ENCODE measurements at regions not wholly inside any gene's neighbourhood (a gene's known extent, or its start where the extent isn't known, plus 50 kb on each side); places are given as distances from the start of the nearest gene placed in this dataset.

DNA sequence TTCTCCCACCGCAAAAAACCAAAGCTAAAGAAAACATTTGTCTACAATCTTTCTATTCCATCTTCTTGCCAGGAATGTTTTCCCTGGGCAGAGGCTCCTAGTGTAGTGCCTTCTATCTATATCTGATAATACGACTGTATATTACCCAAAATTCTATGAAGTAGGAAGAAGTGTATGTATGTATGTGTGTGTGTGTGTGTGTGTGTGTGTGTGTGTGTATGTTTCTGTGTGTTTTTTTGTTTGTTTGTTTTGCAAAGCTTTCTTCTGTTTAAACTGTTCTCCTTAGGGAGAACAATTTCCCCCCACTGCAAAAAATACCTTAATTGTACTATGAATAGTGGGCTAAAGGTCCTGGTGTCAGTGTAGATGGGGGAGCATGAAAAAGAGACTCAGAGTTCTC, 312.6 kb upstream of the CITED2 start:
- Mint-ChIP-seq H3K36me3 (ENCODE audit: unreplicated experiment) (no peaks in the 10 kb centered on the region), H3K27me3 (ENCODE audit: unreplicated experiment) (no peaks in the 10 kb centered on the region), H3K9me3 (ENCODE audit: unreplicated experiment) (peaks cover 3% of the 10 kb centered on the region), H3K4me3 (ENCODE audit: unreplicated experiment) (no peak overlapping the region), H3K27ac (ENCODE audit: unreplicated experiment) (no peak overlapping the region), H3K4me1 (ENCODE audit: unreplicated experiment) (peaks cover 10% of the 10 kb centered on the region)
- DNase-seq (ENCODE audit: extremely low spot score, unreplicated experiment) = no peak
- TF ChIP-seq, protein P1, sequence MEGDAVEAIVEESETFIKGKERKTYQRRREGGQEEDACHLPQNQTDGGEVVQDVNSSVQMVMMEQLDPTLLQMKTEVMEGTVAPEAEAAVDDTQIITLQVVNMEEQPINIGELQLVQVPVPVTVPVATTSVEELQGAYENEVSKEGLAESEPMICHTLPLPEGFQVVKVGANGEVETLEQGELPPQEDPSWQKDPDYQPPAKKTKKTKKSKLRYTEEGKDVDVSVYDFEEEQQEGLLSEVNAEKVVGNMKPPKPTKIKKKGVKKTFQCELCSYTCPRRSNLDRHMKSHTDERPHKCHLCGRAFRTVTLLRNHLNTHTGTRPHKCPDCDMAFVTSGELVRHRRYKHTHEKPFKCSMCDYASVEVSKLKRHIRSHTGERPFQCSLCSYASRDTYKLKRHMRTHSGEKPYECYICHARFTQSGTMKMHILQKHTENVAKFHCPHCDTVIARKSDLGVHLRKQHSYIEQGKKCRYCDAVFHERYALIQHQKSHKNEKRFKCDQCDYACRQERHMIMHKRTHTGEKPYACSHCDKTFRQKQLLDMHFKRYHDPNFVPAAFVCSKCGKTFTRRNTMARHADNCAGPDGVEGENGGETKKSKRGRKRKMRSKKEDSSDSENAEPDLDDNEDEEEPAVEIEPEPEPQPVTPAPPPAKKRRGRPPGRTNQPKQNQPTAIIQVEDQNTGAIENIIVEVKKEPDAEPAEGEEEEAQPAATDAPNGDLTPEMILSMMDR (IDR thresholded peaks at IDR 0.05) = no peak

DNA sequence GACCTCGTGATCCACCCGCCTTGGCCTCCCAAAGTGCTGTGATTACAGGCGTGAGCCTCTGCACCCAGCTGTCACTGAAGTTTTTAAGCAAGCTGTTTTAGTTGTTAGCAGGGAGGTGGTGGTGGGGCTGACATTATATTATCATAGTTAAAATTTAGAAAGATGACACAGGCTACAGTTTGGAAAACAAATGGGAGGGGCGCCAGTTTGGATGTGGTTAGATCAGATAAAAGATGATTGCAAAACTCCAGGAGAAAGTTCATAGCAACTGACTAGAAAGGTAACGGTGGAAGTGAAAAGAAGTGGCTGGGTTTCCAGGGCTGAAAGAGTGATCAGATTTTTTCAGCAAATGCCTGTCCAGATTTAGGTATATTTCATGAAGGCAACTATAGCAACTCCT, 311.9 kb upstream of the CITED2 start:
- Mint-ChIP-seq H3K36me3 (ENCODE audit: unreplicated experiment) (no peaks in the 10 kb centered on the region), H3K9me3 (ENCODE audit: unreplicated experiment) (peaks cover under 1% of the 10 kb centered on the region), H3K4me1 (ENCODE audit: unreplicated experiment) (peaks cover 10% of the 10 kb centered on the region), H3K27me3 (ENCODE audit: unreplicated experiment) (no peaks in the 10 kb centered on the region), H3K27ac (ENCODE audit: unreplicated experiment) (no peak overlapping the region), H3K4me3 (ENCODE audit: unreplicated experiment) (no peak overlapping the region)
- TF ChIP-seq, protein P1 (IDR thresholded peaks at IDR 0.05) = no peak
- DNase-seq (ENCODE audit: extremely low spot score, unreplicated experiment) = no peak

DNA sequence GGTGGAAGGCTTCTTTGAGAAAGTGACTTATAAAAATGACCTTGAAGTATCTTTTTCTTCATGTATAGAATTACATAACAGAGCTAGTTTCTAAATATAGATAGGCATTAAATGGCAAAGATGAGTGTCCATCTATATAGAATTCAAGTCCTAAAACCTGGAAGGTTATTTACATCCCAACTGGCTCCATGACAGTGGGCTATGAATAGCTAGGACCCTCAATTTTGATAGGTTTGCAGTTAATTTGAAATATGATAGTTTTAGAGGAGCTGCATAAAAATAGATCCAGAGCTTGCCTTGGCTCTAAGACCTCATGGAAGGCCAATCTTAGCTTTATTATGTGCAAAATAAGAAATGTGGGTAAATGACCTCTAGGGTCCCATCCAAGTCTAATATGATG, 310.6 kb upstream of the CITED2 start:
- DNase-seq (ENCODE audit: extremely low spot score, unreplicated experiment) = no peak
- no peak overlapping the region for H3K27ac Mint-ChIP-seq (ENCODE audit: unreplicated experiment)
- H3K4me3 Mint-ChIP-seq (ENCODE audit: unreplicated experiment) = no peak overlapping the region
- H3K27me3 Mint-ChIP-seq (ENCODE audit: unreplicated experiment) = no peaks in the 10 kb centered on the region
- no peaks in the 10 kb centered on the region for H3K36me3 Mint-ChIP-seq (ENCODE audit: unreplicated experiment)
- TF ChIP-seq, protein P1 (IDR thresholded peaks at IDR 0.05) = no peak
- H3K9me3 Mint-ChIP-seq (ENCODE audit: unreplicated experiment) = no peaks in the 10 kb centered on the region
- H3K4me1 Mint-ChIP-seq (ENCODE audit: unreplicated experiment) = peaks cover 21% of the 10 kb centered on the region

DNA sequence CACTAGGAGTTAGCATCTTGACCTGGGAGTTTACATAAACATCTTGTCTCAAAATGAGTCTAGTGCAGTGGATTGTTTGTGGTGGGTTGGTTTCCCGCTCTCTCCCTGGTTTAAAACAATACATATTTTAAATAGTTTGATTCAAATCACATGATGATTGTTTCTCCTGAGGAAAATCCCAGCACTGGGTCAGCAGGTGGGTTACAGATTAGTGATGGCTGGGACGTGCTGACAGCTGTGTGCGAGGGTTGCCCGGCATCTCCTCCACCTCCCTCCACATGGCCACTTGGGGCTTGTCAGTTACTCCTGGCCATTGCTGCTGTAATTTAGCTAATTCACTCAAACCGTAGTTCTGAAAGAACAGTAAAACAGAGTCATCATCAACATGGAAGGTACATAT, 306.4 kb upstream of the CITED2 start:
- Mint-ChIP-seq H3K9me3 (ENCODE audit: unreplicated experiment) (no peaks in the 10 kb centered on the region), H3K27ac (ENCODE audit: unreplicated experiment) (peak overlapping the region; percentile 31)

DNA sequence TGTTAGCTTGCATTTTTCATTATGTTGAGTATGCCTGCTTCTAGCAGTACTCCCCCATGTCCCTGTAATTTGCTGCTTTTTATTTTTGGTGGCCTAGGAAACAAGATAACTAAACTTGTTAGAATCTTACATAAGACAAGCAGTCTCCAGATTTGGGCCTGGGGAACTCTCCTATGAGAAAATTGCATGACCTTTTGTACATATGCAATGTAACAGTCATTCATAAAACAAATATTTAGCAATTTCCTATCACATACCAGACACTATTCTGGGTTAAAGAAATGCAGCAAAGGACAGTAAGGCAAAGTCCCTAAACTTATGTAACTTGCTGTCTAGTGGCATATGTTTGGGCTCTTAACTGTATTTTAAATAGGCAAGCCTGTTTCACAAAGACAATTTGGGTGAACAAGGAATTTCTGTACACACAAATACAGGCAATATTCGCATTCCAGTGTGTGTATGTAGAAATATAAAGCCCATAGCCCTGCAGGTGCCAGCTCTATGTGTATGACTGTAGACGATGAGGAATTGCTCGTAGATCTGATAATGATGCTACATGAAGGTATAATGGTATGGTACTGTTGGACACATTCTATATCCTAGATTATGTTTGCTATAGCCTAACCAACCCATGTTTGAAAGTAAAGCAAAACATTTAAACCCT, 305.2 kb upstream of the CITED2 start:
- H3K27me3 Mint-ChIP-seq (ENCODE audit: unreplicated experiment) = no peaks in the 10 kb centered on the region
- TF ChIP-seq, protein P1 (IDR thresholded peaks at IDR 0.05) = no peak
- DNase-seq (ENCODE audit: extremely low spot score, unreplicated experiment) = no peak
- no peaks in the 10 kb centered on the region for H3K36me3 Mint-ChIP-seq (ENCODE audit: unreplicated experiment)
- H3K4me3 Mint-ChIP-seq (ENCODE audit: unreplicated experiment) = no peak overlapping the region
- H3K9me3 Mint-ChIP-seq (ENCODE audit: unreplicated experiment) = no peaks in the 10 kb centered on the region
- H3K4me1 Mint-ChIP-seq (ENCODE audit: unreplicated experiment) = peaks cover 25% of the 10 kb centered on the region
- H3K27ac Mint-ChIP-seq (ENCODE audit: unreplicated experiment) = peak overlapping the region; percentile 61

More for the DNA sequence above, 306.4 kb upstream of the CITED2 start:
- no peak for DNase-seq (ENCODE audit: extremely low spot score, unreplicated experiment)
- no peaks in the 10 kb centered on the region for H3K36me3 Mint-ChIP-seq (ENCODE audit: unreplicated experiment)
- peaks cover 28% of the 10 kb centered on the region for H3K4me1 Mint-ChIP-seq (ENCODE audit: unreplicated experiment)
- no peak overlapping the region for H3K4me3 Mint-ChIP-seq (ENCODE audit: unreplicated experiment)
- TF ChIP-seq, protein P1 (IDR thresholded peaks at IDR 0.05) = no peak
- H3K27me3 Mint-ChIP-seq (ENCODE audit: unreplicated experiment) = no peaks in the 10 kb centered on the region

All from osteocyte (in vitro differentiated cells).